Endodermal cell (in vitro differentiated cells): ENCODE measurements at regions not wholly inside any gene's neighbourhood (a gene's known extent, or its start where the extent isn't known, plus 50 kb on each side); places are given as distances from the start of the nearest gene placed in this dataset.

Experiments used
- DNase-seq: peaks from one replicate; pipeline ENCODE4 v3.0.0-alpha.2; 2017
- H3K27ac ChIP-seq: 2 replicates; pipeline ENCODE4 v1.5.1; 2013; ENCODE audit warnings: mild to moderate bottlenecking, low read depth, low read length, moderate library complexity
- H3K27me3 ChIP-seq: 2 replicates; pipeline ENCODE4 v1.6.1; 2013; ENCODE audit warnings: mild to moderate bottlenecking, low read length, moderate library complexity; ENCODE audit not compliant: insufficient read depth, control insufficient read depth, poor library complexity, severe bottlenecking
- H3K36me3 ChIP-seq: 2 replicates; pipeline ENCODE4 v1.7.0; 2013; ENCODE audit warnings: mild to moderate bottlenecking, low read length, moderate library complexity; ENCODE audit not compliant: control insufficient read depth, insufficient read depth
- H3K4me1 ChIP-seq: one replicate; pipeline ENCODE4 v1.7.0; 2013; ENCODE audit warnings: low read length; ENCODE audit not compliant: control insufficient read depth, insufficient read depth
- H3K4me3 ChIP-seq: 2 replicates; pipeline ENCODE4 v1.5.1; 2013; ENCODE audit warnings: mild to moderate bottlenecking, low read length, moderate library complexity
- H3K9ac ChIP-seq: 2 replicates; pipeline ENCODE4 v1.6.1; 2013; ENCODE audit warnings: mild to moderate bottlenecking, low read length, moderate library complexity; ENCODE audit not compliant: poor library complexity, severe bottlenecking; ENCODE audit errors: extremely low read depth
- H3K9me3 ChIP-seq: 2 replicates; pipeline ENCODE4 v1.6.1; 2013; ENCODE audit warnings: mild to moderate bottlenecking, low read length, moderate library complexity; ENCODE audit not compliant: control insufficient read depth
- H3K27ac Mint-ChIP-seq: 2 replicates; pipeline ENCODE4 v1.8.0; 2020; ENCODE audit warnings: mixed read lengths
- H3K27me3 Mint-ChIP-seq: 2 replicates; pipeline ENCODE4 v1.8.0; 2021; ENCODE audit warnings: mild to moderate bottlenecking, mixed read lengths; ENCODE audit not compliant: insufficient read depth
- H3K36me3 Mint-ChIP-seq: 2 replicates; pipeline ENCODE4 v1.8.0; 2020; ENCODE audit warnings: low read depth, mixed read lengths
- H3K4me1 Mint-ChIP-seq: 2 replicates; pipeline ENCODE4 v1.8.0; 2020; ENCODE audit warnings: mixed read lengths
- H3K4me3 Mint-ChIP-seq: 2 replicates; pipeline ENCODE4 v1.8.0; 2020; ENCODE audit warnings: mild to moderate bottlenecking, moderate library complexity, mixed read lengths
- H3K9me3 Mint-ChIP-seq: 2 replicates; pipeline ENCODE4 v1.8.0; 2020; ENCODE audit warnings: mild to moderate bottlenecking, mixed read lengths
- CTCF ChIP-seq: fragments of 200-600 bp; sonication (generic); conservative IDR thresholded peaks from 2 replicates; pipeline ENCODE4 v1.5.0; 2021; ENCODE audit warnings: antibody characterized with exemption, mild to moderate bottlenecking
- WGBS, 2 experiments: methylation state at CpG; one replicate each; pipeline versions ENCODE4 v1.1.5 to v1.1.7; 2013; ENCODE audit warnings: missing lambda C conversion rate in 2 of 2, mixed read lengths in 1 of 2; ENCODE audit not compliant: insufficient coverage in 1 of 2, insufficient read length in 1 of 2; 5-methylcytosine and 5-hydroxymethylcytosine counted together

DNA sequence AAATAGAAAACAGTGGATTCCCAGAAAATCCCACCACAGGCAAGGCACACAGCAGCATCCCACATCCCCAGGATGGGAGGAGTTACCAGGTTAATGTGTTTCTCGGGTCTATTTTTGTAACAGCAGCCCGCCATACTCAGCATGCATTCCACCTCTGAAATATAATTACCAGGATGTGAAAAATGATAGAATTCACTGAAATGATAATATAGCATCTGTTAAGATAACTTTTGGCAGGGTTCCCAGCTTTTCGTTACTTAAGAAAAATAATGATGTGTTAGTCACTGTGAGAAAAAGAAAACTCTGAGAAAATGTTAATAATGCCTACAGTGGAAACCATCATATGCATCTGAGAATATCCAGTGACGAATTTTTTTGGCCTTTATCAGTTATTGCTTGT, 87.1 kb downstream of the VCX2 start:
- H3K36me3 Mint-ChIP-seq, result no peaks in the 10 kb centered on the region
- no peak overlapping the region for H3K27ac ChIP-seq
- TF ChIP-seq CTCF, result no peak
- H3K36me3 ChIP-seq, result no peaks in the 10 kb centered on the region
- no peaks in the 10 kb centered on the region for H3K27me3 Mint-ChIP-seq
- no peaks in the 10 kb centered on the region for H3K4me1 ChIP-seq
- H3K4me1 Mint-ChIP-seq, result peaks cover 5% of the 10 kb centered on the region
- no peak overlapping the region for H3K27ac Mint-ChIP-seq
- H3K4me3 ChIP-seq, result no peak overlapping the region
- H3K9me3 ChIP-seq, result no peaks in the 10 kb centered on the region
- no peak overlapping the region for H3K9ac ChIP-seq
- WGBS, 2 experiments, result 71% methylated on average over 2 of the region's 4 CpGs; no CpG with 5 or more reads in 1 of the 2 experiments
- H3K27me3 ChIP-seq, result no peaks in the 10 kb centered on the region
- H3K9me3 Mint-ChIP-seq, result no peaks in the 10 kb centered on the region
- no peak for DNase-seq
- H3K4me3 Mint-ChIP-seq, result no peak overlapping the region

DNA sequence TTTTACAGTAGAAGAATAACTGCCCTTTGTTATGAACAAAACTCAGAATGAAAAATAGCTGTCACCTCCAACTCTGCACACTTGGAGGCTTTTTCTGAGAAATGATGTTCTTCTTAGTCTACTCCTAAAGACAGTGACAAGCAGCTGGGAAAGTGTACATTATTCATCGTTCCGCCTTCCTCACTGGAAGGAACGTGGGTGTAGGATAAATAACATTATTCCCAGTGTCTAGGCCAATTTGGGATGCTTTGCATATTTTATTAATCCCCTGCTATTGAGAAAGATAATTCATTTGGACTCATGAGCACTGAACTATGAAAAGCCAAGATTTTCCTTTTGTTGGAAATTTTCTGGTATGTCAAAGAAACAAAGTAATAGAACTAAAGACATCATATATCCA, 87.8 kb downstream of the VCX2 start:
- no peaks in the 10 kb centered on the region for H3K9me3 Mint-ChIP-seq
- no peak overlapping the region for H3K27ac Mint-ChIP-seq
- Histone ChIP-seq H3K27me3 (no peaks in the 10 kb centered on the region), H3K4me1 (no peaks in the 10 kb centered on the region), H3K36me3 (no peaks in the 10 kb centered on the region), H3K9ac (no peak overlapping the region), H3K27ac (no peak overlapping the region), H3K4me3 (no peak overlapping the region), H3K9me3 (no peaks in the 10 kb centered on the region)
- H3K36me3 Mint-ChIP-seq, result no peaks in the 10 kb centered on the region
- H3K27me3 Mint-ChIP-seq, result no peaks in the 10 kb centered on the region
- 93 to 97% methylated on average over 3 of the region's 3 CpGs for WGBS, 2 experiments
- TF ChIP-seq CTCF, result no peak
- DNase-seq, result no peak
- H3K4me1 Mint-ChIP-seq, result peaks cover 5% of the 10 kb centered on the region
- H3K4me3 Mint-ChIP-seq, result no peak overlapping the region

- DNase-seq, result no peak
- no peaks in the 10 kb centered on the region for H3K9me3 ChIP-seq
- no peak overlapping the region for H3K27ac Mint-ChIP-seq
- no peak for TF ChIP-seq CTCF
- H3K27me3 Mint-ChIP-seq, result peaks cover 2% of the 10 kb centered on the region
- no peaks in the 10 kb centered on the region for H3K36me3 ChIP-seq
- no peaks in the 10 kb centered on the region for H3K27me3 ChIP-seq
- no peak overlapping the region for H3K4me3 ChIP-seq
- no peaks in the 10 kb centered on the region for H3K36me3 Mint-ChIP-seq
- H3K4me3 Mint-ChIP-seq, result no peak overlapping the region
- H3K4me1 Mint-ChIP-seq, result no peaks in the 10 kb centered on the region
- no peaks in the 10 kb centered on the region for H3K4me1 ChIP-seq
- H3K27ac ChIP-seq, result no peak overlapping the region
- no peaks in the 10 kb centered on the region for H3K9me3 Mint-ChIP-seq
- no peak overlapping the region for H3K9ac ChIP-seq
These were observed 95.4 kb downstream of the VCX2 start for GRCh38 chrX:8075636-8076035.
